Activated CD8-positive, alpha-beta memory T cell treated with anti-CD3 and anti-CD28 coated beads for 48 hours (primary cell): ENCODE measurements at regions not wholly inside any gene's neighbourhood (a gene's known extent, or its start where the extent isn't known, plus 50 kb on each side); places are given as distances from the start of the nearest gene placed in this dataset.
"Not testable (repeated sequence)": the region's sequence is repeated elsewhere in the genome, so short reads cannot be mapped to it uniquely, and the experiment has no call there.

ENCODE experiments used
- DNase-seq, 3 experiments: peaks; one replicate each; pipeline ENCODE4 v3.0.0-alpha.2; 2020; ENCODE audit warnings: low read depth in 2 of 3, low spot score in 2 of 3

DNA sequence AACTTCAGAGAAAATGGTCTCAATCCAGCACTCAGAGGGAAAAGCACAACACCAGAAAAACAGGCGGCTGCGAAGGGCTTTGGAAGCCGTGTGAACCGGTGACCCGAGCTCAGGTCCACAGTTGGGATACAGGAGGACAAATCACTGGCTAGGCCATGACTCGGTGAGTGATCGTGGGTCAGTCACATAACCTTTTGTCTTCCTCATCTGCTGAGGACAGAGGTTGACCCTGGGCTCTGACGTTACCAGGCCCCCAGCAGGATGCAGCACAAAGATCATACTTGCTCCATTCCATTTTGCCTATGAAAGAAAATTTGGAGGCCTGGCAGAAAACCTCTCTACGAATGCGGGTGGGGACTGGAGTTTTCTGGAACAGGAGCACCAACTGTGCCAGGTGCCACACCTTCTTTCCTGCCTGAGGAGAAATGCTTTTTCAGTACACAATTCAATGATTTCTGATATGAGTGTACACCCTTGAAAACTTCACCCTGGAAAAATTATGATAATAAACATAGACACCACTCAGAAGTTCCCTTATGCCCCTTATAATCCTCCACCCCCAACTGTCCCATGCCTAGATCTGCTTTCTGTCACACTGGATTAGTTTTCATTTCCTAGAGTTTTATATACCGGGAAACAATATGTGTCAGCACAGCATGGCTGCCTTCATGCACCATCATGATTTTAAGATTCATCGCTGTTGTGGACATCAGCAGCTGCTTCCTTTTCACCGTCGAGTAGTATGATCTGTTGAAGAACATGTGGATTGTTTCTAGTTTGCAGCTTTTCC lies 85.3 kb upstream of the RALGAPA2 start:
- no peak for DNase-seq

DNA sequence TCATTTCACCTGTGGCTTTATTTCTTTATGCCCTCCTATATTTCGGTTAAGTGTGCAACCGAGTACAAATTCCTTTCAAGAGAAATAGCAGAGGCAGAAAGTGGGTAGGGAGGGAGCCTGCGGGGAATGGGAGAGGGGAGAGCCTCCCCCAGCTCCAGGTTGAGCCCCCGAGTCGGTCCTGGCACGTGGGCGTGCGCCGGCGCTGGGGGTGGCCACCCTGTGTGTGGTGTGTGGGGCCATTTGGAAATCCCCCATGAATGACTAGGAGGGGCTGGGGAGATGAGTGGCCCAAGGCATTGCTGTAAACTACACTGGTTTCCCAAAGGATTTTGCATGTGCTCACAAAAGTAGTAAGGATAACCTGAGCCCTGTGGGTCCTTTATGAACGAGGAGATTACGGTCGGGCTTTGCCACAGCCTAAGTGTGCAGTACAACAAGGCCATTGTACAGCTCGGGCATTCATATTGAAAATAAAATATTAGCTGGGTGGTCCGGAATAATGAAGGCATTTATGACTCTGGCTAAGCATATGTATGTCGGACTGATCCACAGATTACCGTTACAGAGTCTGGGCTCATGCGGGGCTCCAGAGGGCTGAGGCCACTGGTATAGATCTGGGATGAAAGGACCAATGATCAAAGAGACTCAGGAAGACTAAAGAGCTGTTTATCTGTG lies 84.5 kb upstream of the RALGAPA2 start:
- no peak for DNase-seq

DNA sequence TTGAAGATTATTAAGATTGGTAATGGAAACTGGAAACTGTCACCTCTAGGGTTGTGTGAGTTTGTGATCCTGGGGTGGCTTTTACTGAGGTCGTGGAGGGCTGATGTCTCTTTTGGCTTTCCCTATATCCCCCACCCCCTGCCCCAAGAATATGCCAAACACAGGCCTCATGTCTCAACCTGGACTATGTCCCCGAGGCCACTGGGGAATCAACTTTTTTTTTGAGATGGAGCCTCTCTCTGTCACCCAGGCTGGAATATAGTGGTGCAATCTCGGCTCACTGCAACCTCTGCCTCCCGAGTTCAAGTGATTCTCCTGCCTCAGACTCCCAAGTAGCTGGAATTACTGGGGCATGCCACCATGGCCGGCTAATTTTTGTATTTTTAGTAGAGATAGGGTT lies 83.3 kb upstream of the RALGAPA2 start:
- DNase-seq = no peak

DNA sequence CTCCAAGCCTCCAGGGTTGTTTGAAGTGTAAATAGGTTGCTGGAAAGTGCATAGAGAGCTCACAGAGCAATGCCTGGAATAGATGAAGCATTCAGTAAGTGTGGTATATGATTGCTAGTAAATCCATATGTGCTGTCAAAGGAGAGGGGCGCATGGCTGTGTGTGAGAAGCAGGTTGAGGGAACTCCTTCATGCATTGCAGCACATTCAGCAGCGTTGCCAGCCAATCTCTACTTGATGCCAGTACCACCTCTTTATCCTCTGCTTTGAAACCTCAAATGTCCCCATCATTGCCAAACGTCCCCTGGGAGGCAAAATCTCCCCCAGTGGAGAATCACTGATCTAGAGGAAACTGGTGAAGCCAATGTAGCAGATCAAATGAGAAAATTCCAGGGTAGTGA lies 82.7 kb upstream of the RALGAPA2 start:
- DNase-seq = no peak

DNA sequence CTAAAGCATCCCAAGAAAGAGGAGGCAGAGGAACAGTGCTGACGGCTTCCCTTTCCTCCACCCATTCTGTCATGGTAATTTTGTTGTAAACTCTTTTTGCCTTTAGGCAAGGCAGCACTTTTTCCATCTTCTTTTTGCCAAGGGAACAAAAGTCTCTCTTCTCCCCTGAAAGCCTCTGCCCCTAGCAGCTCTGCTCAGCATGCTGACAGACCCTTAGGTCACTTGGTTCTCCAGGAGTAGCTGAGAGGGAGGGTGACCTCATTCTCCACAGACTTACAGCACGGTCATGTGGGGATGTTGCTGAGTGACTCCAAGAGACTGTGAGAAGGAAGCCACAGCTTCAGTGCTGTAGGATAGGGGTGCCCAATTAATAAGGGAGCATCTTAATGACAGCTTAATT lies 81.1 kb upstream of the RALGAPA2 start:
- no peak for DNase-seq

DNA sequence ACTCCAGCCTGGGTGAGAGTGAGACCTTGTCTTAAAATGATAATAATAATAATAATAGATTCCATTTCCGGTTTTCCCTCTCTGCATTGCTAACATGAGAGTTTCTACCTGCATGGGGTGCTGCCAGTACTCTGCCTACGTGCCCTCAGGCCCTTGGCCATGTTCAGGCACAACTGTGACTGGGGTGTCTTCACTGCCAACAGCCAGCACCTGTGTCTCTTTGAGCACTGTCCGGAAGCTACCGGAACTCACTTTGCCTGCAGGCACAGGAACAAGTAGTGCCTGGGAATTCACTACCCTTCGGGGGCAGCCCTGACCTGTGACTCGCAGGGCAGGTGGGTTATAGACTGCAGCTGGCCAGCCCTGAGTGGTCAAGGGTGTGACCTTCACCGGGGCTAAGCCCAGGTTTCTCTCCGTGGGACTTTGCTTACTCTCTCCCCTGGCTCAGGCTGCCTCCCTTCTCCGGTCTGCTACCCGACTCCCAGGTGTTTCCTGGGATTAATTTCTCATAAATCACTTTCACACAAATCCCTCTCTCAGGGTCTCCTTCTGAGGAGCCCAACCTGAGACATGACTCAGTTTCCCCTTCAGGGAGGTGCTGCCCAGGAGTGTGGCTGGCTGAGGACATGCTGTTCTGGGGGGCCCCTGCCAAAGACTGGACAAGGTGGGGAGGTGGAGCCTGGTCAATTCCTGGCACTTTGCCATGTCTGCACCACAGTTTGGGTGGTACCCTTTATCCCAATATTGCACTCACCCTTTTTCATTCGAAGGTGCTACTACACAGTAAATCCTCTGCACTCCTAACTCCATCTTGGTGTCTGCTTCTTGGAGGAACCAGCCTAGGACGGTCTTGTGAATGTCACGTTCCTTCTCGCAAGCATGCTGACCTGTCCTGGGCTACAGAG lies 79.5 kb upstream of the RALGAPA2 start:
- DNase-seq = no peak

DNA sequence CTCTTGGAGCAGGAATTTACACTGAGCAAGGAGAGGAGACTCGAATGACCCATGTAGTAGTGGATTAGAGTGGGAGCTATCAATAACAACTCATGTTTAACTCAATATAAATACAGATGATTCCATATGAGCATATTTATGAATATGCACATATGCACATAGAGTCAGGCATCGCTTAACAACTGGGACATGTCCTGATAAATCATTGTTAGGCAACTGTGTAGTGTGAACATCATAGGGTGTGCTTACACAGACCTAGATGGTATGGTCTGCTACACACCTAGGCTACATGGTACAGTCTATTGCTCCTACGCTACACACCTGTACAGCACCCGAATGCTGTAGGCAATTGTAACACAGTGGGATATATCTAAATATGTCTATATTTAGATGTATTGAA lies 75.9 kb upstream of the RALGAPA2 start:
- DNase-seq = no peak

DNA sequence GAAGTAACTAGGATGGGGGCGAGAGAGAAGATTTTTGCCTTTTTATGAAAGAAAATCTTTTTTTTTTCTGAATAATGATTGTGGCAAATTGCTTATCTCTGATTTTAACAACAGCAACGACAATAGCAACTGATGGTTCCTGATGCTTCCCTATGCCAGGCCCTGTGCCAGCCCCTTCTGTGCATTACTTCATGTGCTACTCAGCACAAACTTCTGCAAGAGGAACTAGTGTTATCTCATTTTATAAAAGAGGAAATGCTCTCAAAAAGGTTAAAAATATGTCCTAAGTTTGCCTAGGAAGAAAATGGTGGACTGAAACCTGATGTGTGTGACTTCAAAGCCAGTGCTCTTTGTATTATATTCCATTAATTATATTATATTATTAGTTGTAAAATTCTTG lies 74.0 kb upstream of the RALGAPA2 start:
- no peak for DNase-seq

DNA sequence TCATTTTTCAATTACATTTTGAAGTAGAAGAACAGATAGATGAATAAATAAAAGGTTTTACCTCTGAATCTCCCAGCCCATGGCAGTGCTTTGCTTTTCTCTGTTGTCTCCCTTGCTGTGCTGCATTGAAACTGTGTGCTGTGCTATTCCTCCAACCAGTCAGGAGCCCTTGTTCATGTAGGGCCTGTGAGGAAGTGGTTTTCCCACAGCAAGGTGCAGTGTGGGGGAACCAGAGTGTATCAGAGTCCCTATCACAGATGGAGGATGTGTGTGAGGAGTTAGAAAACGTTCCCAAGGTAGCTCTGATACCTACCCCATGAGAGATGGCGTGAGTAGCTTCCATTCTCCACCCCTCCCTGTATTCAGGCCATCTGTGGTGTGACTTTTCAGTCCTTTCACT lies 72.8 kb upstream of the RALGAPA2 start:
- DNase-seq = no peak

DNA sequence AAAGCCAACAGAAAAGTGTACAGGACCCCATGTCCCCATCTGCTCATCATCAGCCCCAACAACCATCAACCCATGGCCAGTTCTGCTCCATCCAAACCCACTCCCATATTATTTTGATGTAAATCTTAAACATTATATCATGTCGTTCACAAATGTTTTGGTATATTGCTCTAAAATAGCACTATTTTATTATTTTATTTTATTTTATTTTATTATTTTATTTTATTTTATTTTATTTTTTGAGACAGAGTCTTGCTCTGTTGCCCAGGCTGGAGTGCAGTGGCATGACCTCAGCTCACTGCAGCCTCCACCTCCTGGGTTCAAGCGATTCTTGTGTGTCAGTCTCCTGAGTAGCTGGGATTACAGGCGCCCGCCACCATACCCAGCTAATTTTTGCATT lies 72.0 kb upstream of the RALGAPA2 start:
- not testable (repeated sequence) for DNase-seq

DNA sequence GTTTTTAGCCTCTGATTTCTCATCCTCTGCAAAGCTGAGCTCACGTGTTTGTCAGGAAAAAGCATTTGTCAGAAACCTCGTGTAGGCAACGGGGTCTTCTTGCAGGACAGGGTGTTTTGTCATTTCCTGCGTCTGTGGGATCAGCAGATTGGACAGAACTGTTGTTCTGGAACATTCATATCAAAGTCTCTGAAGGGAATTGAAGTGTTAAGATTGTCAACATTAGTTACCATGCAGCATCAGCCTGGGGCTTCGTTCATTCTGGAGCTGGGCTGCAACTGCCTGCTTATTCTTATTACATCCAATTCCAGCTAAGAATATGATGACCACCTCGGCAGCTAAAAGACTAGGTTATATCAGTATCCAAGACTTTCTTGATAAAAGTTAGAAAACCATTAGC lies 71.0 kb upstream of the RALGAPA2 start:
- DNase-seq = no peak

DNA sequence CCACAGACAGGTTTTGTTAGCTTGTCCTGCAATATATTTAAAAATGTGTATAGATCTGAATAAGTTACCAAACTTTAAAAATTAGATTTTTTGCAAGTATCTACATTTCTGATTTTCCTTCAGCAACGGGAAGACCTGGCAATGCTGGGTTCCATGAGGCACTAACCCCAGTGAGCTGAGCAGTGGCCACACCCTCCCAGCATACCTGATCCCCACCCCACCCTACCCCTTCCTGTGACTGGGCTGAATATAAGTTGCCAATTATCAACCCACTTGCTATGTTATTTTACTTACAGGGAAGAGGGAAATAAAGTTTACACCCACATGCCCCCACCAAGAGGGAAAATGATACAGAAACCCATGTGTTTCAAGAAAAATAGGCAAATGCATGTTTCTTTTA lies 70.3 kb upstream of the RALGAPA2 start:
- DNase-seq = no peak

DNA sequence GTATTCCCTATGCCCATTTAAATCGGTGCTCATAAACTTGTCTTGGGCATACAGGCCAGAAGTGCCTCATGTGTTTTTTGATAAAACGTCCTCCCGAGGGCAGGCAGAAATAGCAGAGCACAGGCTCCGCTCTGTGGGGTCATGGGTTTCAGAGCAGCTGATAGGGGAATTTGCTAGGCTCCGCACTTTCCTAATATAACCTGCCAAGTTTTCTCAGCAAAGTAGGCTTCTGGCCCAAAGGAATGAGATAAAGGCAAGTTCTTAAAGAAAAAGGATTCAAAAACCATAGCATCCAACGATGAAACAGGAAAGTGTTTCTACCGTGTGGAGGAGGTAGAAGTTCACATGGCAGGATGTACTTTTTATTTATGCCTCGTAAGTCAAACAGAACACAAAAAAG lies 69.8 kb upstream of the RALGAPA2 start:
- DNase-seq = no peak

DNA sequence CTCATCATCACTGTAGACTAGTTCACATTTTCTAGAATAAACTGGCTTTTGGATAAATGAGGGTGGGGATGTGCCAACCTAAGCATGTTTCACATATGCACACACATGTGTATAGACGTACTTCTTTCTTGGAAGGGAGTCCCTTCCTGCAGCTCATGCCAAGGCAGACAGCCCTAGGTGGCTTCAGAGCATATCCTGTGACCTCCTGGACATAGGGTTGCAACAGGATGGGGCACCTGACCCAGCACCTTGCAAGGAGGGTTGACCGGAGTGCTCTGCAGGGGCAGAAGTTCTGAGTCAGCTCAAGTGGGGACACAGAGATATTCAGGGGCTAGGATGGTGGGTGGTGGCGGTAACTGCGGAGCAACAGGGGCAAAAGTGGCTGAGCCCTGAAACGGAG lies 68.6 kb upstream of the RALGAPA2 start:
- no peak for DNase-seq

DNA sequence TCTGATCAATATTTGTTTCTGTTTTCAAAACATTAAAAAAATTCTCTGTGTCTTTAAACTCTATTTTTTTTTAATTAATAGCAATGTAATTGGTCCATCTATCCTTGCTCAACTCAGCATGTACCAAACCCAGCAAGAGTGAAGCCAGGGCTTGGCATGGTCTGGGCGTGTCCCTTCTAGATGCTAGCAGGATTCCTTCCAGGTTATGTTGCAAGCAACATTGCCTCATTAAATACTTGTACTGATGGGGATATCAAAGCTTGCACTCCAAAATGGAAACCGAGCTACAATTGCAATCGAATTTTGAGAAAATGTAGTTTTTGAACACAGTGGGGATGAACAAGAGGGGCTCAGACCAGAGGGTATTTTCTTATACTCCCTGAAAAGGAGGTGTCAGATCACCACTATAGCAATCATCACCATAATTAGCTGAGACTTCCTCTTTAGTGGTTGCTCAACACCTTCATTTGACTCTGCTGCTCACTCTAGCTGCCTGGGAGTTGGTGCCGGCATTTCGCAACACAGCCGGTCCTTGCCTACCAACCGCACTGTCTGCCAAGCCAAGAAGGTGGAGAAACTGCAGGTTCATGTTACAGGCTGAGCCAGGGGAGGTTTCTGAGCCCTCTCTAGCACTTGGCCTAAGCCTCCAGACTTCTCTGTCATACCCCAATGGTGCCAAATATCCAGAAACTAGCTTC lies 67.8 kb upstream of the RALGAPA2 start:
- DNase-seq = no peak

DNA sequence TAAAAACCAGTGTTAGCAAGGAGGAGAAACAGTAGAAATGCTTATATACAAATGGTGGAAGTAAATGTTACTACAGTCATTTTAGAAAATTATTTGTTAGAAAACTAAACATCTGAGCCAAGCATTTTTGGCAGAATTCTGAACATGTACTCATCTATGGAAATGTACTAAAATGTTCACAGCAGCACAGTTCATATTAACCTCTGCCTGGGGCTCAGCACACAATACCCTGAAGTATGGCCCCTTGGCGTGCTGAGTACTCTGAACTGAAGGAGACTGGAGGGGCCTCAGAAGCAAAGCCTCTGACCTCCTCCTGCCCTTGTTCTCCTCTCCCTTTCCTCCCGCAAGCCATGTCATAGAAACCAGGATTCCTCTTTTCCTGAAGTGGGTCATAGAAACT lies 66.2 kb upstream of the RALGAPA2 start:
- no peak for DNase-seq

DNA sequence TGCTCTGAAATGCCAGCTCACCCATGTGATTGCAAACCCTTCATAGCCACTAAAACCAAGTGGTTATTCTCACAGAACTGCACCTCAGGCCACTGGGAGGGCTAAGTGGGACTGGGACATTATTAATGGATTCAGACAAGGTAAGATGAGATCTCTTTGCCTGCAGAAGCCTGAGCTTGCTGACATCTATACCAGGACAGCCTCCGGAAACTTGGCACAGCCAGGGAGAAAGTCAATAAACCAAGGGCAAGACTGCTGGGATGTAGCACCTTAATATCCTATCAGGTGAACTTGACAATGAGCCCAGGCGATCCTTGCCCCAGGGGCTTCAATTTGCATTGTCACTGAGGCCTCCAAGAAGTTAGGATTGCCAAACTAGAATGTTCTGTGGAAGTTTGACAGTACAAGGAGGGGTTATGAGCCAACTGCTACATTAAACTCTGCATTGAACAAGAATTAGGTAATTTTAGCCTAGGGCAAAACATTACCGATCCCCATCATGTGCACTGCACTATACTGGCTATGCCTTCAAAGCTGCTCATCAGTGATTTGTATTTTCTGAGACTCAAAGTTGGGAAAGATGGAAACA lies 60.1 kb upstream of the RALGAPA2 start:
- DNase-seq = no peak

DNA sequence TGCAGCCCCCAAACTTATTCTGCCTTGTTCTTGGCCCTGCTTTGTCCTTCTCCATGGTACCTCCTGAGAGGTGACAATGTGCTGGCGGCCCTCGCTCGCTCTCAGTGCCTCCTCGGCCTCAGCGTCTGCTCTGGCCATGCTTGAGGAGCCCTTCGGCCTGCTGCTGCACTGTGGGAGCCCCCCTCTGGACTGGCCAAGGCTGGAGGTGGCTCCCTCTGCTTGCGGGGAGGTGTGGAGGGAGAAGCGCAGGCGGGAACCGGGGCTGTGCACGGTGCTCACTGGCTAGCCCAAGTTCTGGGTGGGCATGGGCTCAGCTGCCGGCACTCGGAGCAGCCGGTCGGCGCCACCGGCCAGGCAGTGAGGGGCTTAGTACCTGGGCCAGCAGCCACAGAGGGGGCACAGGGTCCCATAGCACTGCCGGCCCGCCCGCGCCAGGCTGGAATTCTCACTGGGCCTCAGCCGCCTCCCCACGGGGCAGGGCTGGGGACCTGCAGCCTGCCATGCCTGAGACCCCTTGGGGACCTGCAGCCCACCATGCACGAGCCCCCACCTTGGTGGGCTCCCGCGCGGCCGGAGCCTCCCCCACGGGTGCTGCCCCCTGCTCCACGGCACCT lies 55.9 kb upstream of the RALGAPA2 start:
- no peak for DNase-seq

DNA sequence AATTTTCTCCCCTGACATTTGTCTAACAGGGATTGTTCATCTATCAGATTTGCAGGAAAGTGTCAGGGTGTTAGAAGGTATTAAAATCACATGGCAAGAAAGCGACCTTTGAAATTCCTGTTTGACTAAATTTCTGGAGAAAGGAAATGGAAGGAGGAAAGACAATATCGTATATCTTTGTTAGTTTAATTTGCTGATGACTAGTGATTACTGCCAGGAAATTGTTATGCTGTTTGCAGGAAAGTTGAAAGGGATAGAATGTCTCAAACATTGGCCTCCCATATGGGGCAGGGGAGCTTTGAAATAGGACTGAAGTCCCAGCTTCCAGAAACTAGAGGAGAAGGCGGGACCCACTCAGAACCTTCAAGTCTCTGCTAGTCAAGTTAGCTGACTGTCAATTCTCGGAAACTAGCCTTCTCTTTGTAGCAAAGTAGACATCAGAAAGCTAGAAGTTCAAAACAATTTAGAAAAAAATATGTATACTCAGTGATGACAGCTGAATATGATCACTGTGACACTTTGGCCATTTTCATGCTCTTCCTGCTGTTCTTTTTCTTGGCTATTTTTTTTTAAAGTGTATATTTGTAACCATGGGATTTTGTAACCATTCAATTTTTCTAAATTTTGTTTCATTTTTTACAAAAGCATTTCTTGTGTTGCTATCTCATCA lies 53.4 kb upstream of the RALGAPA2 start:
- DNase-seq = no peak

DNA sequence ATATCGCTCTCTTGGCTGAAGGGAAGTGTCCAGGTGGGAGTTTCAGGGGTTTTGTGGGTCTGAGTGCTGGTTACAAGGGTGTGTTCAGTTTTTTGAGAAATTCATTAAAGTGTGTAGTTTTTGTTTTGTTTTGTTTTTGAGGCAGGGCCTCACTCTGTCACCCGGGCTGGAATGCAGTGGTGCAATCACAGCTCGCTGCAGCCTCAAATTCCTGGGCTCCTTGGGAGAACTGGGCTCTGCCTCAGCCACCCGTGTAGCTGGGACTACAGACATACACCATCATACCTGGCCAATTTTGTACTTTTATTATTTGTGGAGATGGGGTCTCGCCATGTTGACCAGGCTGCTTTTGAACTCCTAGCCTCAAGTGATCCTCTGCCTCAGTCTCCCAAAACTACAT lies 51.2 kb upstream of the RALGAPA2 start:
- DNase-seq = no peak
